AG09309 (cell line): ENCODE measurements at regions not wholly inside any gene's neighbourhood (a gene's known extent, or its start where the extent isn't known, plus 50 kb on each side); places are given as distances from the start of the nearest gene placed in this dataset.

ENCODE experiments used
- DNase-seq: peaks from one replicate; pipeline ENCODE4 v3.0.0-alpha.2; 2010; ENCODE audit warnings: low read depth
- H3K4me3 ChIP-seq: 2 replicates; pipeline ENCODE4 v1.5.1; 2011; ENCODE audit warnings: mild to moderate bottlenecking, low read depth, low read length, moderate library complexity; ENCODE audit not compliant: control insufficient read depth
- CTCF ChIP-seq: IDR thresholded peaks from 2 replicates; pipeline ENCODE4 v1.5.1; 2011; ENCODE audit warnings: mild to moderate bottlenecking, low read depth, low read length, inconsistent platforms; ENCODE audit not compliant: insufficient read depth, control insufficient read depth; ENCODE audit errors: missing control alignments

GRCh38 chr2:16899958-16900357, 234.3 kb upstream of the CYRIA start:
- no peak overlapping the region for H3K4me3 ChIP-seq
- no peak for DNase-seq
- TF ChIP-seq CTCF: no peak

DNA sequence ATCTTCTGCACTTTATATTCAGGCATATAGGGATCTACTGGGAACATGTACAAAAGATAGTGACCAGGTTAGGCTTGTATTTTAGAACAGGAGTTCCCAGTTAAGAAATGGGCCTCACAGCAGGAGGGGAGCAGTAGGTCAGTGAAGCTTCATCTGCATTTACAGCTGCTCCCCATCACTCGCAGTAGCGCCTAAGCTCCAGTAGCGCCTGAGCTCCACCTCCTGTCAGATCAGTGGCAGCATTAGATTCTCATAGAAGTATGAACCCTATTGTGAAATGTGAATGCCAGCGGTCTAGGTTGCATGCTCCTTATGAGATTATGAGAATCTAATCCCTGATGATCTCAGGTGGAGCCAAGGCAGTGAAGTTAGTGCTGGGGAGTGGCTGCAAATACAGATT, 224.4 kb upstream of the CYRIA start:
- DNase-seq: no peak
- no peak overlapping the region for H3K4me3 ChIP-seq
- TF ChIP-seq CTCF: no peak

DNA sequence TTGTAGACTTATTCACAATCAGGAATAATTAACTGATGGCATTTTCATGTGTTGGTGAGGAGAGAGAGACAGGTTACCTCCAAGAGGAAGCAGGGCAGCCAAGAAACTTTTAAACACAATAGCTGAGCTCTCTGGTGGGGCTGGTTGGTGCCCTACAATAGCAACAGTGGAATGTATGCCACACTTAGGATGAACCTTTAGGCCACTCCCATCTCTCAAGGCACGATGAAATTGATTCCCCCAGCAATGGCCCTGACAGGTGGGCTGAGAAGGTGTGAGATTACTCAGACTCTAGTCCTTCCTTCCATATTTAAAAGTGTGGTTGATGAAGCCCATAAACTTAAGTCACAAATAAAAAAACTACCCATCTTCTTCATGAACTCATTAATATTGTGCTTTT, 219.4 kb upstream of the CYRIA start:
- no peak for DNase-seq
- TF ChIP-seq CTCF: no peak
- H3K4me3 ChIP-seq: no peak overlapping the region

DNA sequence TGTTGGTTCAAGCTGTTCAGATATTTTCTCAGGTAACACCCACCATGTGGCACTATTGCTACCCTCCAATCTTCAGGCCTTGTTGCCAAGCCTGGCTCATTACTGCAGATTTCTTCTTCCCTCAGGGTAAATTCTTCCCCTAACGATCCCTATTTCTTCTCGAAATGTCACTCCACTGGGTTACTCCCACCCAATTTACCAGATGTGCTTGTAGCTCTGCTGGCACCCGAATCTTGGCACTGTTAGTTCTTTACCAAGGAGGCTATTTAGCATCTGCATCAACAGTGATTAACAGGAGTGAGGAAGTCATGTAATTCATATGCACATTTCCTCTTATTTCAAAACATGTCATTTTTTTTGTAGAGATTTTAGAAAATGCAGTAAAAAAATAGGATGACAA, 217.1 kb upstream of the CYRIA start:
- no peak for DNase-seq

GRCh38 chr2:16881122-16881521, 215.5 kb upstream of the CYRIA start:
- no peak for DNase-seq
- no peak for TF ChIP-seq CTCF
- H3K4me3 ChIP-seq: no peak overlapping the region

More for the DNA sequence above, 217.1 kb upstream of the CYRIA start:
- no peak overlapping the region for H3K4me3 ChIP-seq
- no peak for TF ChIP-seq CTCF

GRCh38 chr2:16871411-16871810, 205.8 kb upstream of the CYRIA start:
- DNase-seq: no peak
- no peak overlapping the region for H3K4me3 ChIP-seq
- no peak for TF ChIP-seq CTCF

GRCh38 chr2:16870491-16871076, 204.9 kb upstream of the CYRIA start:
- no peak for TF ChIP-seq CTCF
- DNase-seq: no peak
- H3K4me3 ChIP-seq: no peak overlapping the region
